AML-193 (cell line): ENCODE measurements at regions not wholly inside any gene's neighbourhood (a gene's known extent, or its start where the extent isn't known, plus 50 kb on each side); places are given as distances from the start of the nearest gene placed in this dataset.

Source experiments
- DNase-seq, 2 experiments: peaks; one replicate each; lab custom pipeline; 2025; lab: John Stamatoyannopoulos, UW

GRCh38 chr3:104564045-104564643, 802.6 kb upstream of the ALCAM start:
- DNase-seq: peak; percentile 39 to 40

GRCh38 chr3:104566054-104566453, 800.7 kb upstream of the ALCAM start:
- DNase-seq: no peak

- no peak for DNase-seq
Observed at GRCh38 chr3:104575634-104576033, 791.1 kb upstream of the ALCAM start.

- DNase-seq: no peak
Observed at GRCh38 chr3:104578558-104578957, 788.2 kb upstream of the ALCAM start.

- peak in 1 of 2 experiments; percentile 17 for DNase-seq
Observed at GRCh38 chr3:104582092-104582491, 784.6 kb upstream of the ALCAM start.

GRCh38 chr3:104584682-104585081, 782.0 kb upstream of the ALCAM start:
- no peak for DNase-seq

GRCh38 chr3:104586344-104586743, 780.4 kb upstream of the ALCAM start:
- DNase-seq: no peak

GRCh38 chr3:104588442-104588841, 778.3 kb upstream of the ALCAM start:
- DNase-seq: no peak

GRCh38 chr3:104591776-104592175, 774.9 kb upstream of the ALCAM start:
- no peak for DNase-seq

- no peak for DNase-seq
Observed at GRCh38 chr3:104594491-104594890, 772.2 kb upstream of the ALCAM start.

- no peak for DNase-seq
Observed at GRCh38 chr3:104596054-104596453, 770.7 kb upstream of the ALCAM start.

- peak; percentile 42 to 62 for DNase-seq
Observed at GRCh38 chr3:104596551-104596950, 770.2 kb upstream of the ALCAM start.

GRCh38 chr3:104598848-104599511, 767.7 kb upstream of the ALCAM start:
- DNase-seq: no peak

- peak; percentile 38 to 61 for DNase-seq
Observed at GRCh38 chr3:104604326-104605010, 762.2 kb upstream of the ALCAM start.

GRCh38 chr3:104606812-104607211, 759.9 kb upstream of the ALCAM start:
- no peak for DNase-seq

- peak in 1 of 2 experiments; percentile 4 for DNase-seq
Observed at GRCh38 chr3:104610730-104611652, 755.7 kb upstream of the ALCAM start.

GRCh38 chr3:104612218-104612617, 754.5 kb upstream of the ALCAM start:
- DNase-seq: no peak

- no peak for DNase-seq
Observed at GRCh38 chr3:104614564-104614963, 752.1 kb upstream of the ALCAM start.

- DNase-seq: peak; percentile 63 to 80
Observed at GRCh38 chr3:104628185-104628789, 738.4 kb upstream of the ALCAM start.

GRCh38 chr3:104629038-104629437, 737.7 kb upstream of the ALCAM start:
- DNase-seq: no peak

GRCh38 chr3:104631254-104631653, 735.5 kb upstream of the ALCAM start:
- no peak for DNase-seq

- DNase-seq: no peak
Observed at GRCh38 chr3:104632521-104632920, 734.2 kb upstream of the ALCAM start.
